Neural progenitor cell (in vitro differentiated cells): ENCODE measurements at regions not wholly inside any gene's neighbourhood (a gene's known extent, or its start where the extent isn't known, plus 50 kb on each side); places are given as distances from the start of the nearest gene placed in this dataset.
A peak's percentile ranks its signal among the peaks of the same experiment; 100 is the strongest.

Experiments used
- DNase-seq: peaks from one replicate; pipeline ENCODE4 v3.0.0-alpha.2; 2016; ENCODE audit warnings: low spot score
- H2AFZ ChIP-seq: fragments of 200-600 bp; sonication (generic); replicated peaks from 2 replicates; pipeline ENCODE4 v1.6.1; 2016; ENCODE audit warnings: antibody characterized with exemption
- H3F3A ChIP-seq: fragments of 200-600 bp; sonication (generic); 2 replicates; pipeline ENCODE4 v1.6.1; 2016; ENCODE audit warnings: antibody characterized with exemption, low read depth
- H3K27ac ChIP-seq: fragments of 200-600 bp; sonication (generic); 2 replicates; pipeline ENCODE4 v1.5.1; 2016; ENCODE audit warnings: mild to moderate bottlenecking
- H3K27me3 ChIP-seq: fragments of 200-600 bp; sonication (generic); 2 replicates; pipeline ENCODE4 v1.6.1; 2016; ENCODE audit warnings: mild to moderate bottlenecking, moderate library complexity
- H3K36me3 ChIP-seq: fragments of 200-600 bp; sonication (generic); 2 replicates; pipeline ENCODE4 v1.5.1; 2016
- H3K4me1 ChIP-seq: fragments of 200-600 bp; sonication (generic); 2 replicates; pipeline ENCODE4 v1.6.1; 2016; ENCODE audit warnings: mixed run types
- H3K4me2 ChIP-seq: fragments of 200-600 bp; sonication (generic); 2 replicates; pipeline ENCODE4 v1.6.1; 2016
- H3K4me3 ChIP-seq: fragments of 200-600 bp; sonication (generic); 2 replicates; pipeline ENCODE4 v1.5.1; 2016
- H3K79me2 ChIP-seq: fragments of 200-600 bp; sonication (generic); 2 replicates; pipeline ENCODE4 v1.6.1; 2016; ENCODE audit warnings: low read depth
- H3K9ac ChIP-seq: fragments of 200-600 bp; sonication (generic); 2 replicates; pipeline ENCODE4 v1.6.1; 2016
- H3K9me3 ChIP-seq: fragments of 200-600 bp; sonication (generic); 2 replicates; pipeline ENCODE4 v1.5.1; 2016; ENCODE audit warnings: low read depth
- H4K20me1 ChIP-seq: fragments of 200-600 bp; sonication (generic); 2 replicates; pipeline ENCODE4 v1.6.1; 2016; ENCODE audit warnings: low read depth
- H3K27ac Mint-ChIP-seq: 3 replicates; pipeline ENCODE4 v1.8.0; 2021; ENCODE audit warnings: mixed read lengths
- H3K27me3 Mint-ChIP-seq: 2 replicates; pipeline ENCODE4 v1.8.0; 2022; ENCODE audit warnings: low read depth, mild to moderate bottlenecking, inconsistent platforms, moderate library complexity, mixed read lengths; ENCODE audit not compliant: insufficient read depth
- H3K36me3 Mint-ChIP-seq: 3 replicates; pipeline ENCODE4 v1.8.0; 2021; ENCODE audit warnings: mixed read lengths
- H3K4me1 Mint-ChIP-seq: 3 replicates; pipeline ENCODE4 v1.8.0; 2021; ENCODE audit warnings: mixed read lengths
- H3K4me3 Mint-ChIP-seq: 3 replicates; pipeline ENCODE4 v1.8.0; 2021; ENCODE audit warnings: mild to moderate bottlenecking, moderate library complexity, mixed read lengths
- H3K9me3 Mint-ChIP-seq: 3 replicates; pipeline ENCODE4 v1.8.0; 2020; ENCODE audit warnings: mixed read lengths
- EZH2 ChIP-seq: fragments of 200-600 bp; sonication (generic); IDR thresholded peaks from 2 replicates; pipeline ENCODE4 v1.6.1; 2017; ENCODE audit warnings: antibody characterized with exemption, mild to moderate bottlenecking, moderate library complexity
- EZH2phosphoT487 ChIP-seq: fragments of 200-600 bp; sonication (generic); IDR thresholded peaks from 2 replicates; pipeline ENCODE4 v1.6.1; 2017; ENCODE audit warnings: antibody characterized with exemption
- TF ChIP-seq, protein P1 (sequence below): fragments of 200-600 bp; sonication (generic); IDR thresholded peaks from 2 replicates; pipeline ENCODE4 v1.5.1; 2017; ENCODE audit warnings: antibody characterized with exemption, mild to moderate bottlenecking

DNA sequence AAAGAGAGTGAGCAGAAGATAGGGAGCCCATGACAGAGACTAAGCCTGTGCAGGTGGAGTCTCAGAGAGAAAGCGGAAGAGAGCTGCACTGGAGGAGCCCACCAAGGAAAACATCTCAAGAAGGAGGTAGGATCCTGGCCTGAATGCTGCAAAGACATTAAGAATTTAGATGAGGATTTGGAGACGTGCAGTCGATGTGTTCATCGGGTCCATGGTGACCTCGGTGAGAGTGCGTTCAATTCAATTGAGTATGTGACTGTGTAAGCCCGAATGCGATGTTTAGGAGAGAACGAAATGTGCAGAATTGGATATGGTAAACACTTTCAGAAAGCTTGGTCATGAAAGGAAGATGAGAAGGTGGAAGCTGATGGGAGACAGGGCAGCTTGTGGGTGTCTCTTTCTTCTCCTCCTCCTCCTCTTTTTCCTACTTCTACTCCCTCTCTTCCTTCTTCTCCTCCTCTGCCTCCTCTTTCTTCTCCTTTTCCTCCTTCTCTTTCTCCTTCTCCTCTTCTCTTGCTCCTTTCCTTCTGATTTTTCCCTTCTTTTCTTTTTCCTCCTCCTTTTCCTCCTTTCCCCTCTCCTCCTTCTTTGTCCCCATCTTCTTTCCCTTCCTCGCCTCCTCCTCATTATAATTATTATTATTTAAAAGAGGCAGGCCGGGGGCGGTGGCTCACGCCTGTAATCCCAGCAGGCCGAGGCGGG is 276.0 kb downstream of the RPS24 start:
- Histone ChIP-seq H3K36me3 (no peaks in the 10 kb centered on the region), H3K79me2 (no peaks in the 10 kb centered on the region), H3K4me2 (no peak overlapping the region), H3K4me3 (no peak overlapping the region), H3K9ac (no peak overlapping the region), H3K4me1 (no peaks in the 10 kb centered on the region), H3F3A (no peaks in the 10 kb centered on the region), H3K27me3 (no peaks in the 10 kb centered on the region), H4K20me1 (no peaks in the 10 kb centered on the region), H3K9me3 (no peaks in the 10 kb centered on the region), H3K27ac (no peak overlapping the region), H2AFZ (no peak overlapping the region)
- Mint-ChIP-seq H3K36me3 (no peaks in the 10 kb centered on the region), H3K9me3 (peaks cover 5% of the 10 kb centered on the region), H3K27ac (no peak overlapping the region), H3K27me3 (peaks cover 13% of the 10 kb centered on the region), H3K4me1 (peaks cover 20% of the 10 kb centered on the region), H3K4me3 (no peak overlapping the region)
- TF ChIP-seq, protein P1, sequence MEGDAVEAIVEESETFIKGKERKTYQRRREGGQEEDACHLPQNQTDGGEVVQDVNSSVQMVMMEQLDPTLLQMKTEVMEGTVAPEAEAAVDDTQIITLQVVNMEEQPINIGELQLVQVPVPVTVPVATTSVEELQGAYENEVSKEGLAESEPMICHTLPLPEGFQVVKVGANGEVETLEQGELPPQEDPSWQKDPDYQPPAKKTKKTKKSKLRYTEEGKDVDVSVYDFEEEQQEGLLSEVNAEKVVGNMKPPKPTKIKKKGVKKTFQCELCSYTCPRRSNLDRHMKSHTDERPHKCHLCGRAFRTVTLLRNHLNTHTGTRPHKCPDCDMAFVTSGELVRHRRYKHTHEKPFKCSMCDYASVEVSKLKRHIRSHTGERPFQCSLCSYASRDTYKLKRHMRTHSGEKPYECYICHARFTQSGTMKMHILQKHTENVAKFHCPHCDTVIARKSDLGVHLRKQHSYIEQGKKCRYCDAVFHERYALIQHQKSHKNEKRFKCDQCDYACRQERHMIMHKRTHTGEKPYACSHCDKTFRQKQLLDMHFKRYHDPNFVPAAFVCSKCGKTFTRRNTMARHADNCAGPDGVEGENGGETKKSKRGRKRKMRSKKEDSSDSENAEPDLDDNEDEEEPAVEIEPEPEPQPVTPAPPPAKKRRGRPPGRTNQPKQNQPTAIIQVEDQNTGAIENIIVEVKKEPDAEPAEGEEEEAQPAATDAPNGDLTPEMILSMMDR, result no peak
- TF ChIP-seq EZH2, result no peak
- no peak for DNase-seq

DNA sequence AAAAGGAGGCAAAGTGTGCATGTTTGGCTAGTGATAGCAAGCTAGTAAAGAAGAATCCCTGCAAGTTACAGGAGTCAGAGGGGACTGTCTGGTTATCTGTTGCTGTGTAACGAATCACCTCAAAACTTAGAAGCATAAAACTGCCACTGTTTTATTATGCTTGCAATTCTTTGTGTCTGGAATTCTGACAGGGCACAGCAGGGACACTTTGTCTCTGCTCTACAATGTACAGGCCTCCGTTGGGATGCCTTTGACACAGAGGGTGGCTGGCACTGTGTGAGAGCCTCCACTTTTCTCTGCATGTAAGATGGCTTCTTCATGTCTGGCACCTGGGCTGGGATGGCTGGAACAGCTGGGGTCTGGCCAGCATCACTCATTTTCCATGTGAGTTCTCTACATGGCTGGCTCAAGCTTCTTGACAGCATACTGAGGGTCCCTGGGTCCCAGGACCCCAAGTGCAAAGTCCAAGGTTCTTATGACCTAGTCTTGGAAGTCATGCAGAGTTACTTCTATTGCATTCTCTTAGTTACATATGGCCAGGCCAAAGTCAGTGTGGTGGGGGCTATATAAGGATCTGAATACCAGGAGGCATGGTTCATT is 276.9 kb downstream of the RPS24 start:
- Mint-ChIP-seq H3K4me3 (no peak overlapping the region), H3K4me1 (peaks cover 20% of the 10 kb centered on the region), H3K36me3 (no peaks in the 10 kb centered on the region), H3K27me3 (peaks cover 15% of the 10 kb centered on the region), H3K27ac (peak overlapping the region; percentile 43), H3K9me3 (peaks cover 8% of the 10 kb centered on the region)
- Histone ChIP-seq H3K4me3 (no peak overlapping the region), H3K27me3 (no peaks in the 10 kb centered on the region), H3F3A (no peaks in the 10 kb centered on the region), H3K9ac (no peak overlapping the region), H3K79me2 (no peaks in the 10 kb centered on the region), H4K20me1 (no peaks in the 10 kb centered on the region), H2AFZ (no peak overlapping the region), H3K4me1 (no peaks in the 10 kb centered on the region), H3K27ac (no peak overlapping the region), H3K36me3 (no peaks in the 10 kb centered on the region), H3K9me3 (no peaks in the 10 kb centered on the region), H3K4me2 (no peak overlapping the region)
- DNase-seq, result no peak
- TF ChIP-seq EZH2 (no peak), EZH2phosphoT487 (no peak)
- TF ChIP-seq, protein P1, result no peak

DNA sequence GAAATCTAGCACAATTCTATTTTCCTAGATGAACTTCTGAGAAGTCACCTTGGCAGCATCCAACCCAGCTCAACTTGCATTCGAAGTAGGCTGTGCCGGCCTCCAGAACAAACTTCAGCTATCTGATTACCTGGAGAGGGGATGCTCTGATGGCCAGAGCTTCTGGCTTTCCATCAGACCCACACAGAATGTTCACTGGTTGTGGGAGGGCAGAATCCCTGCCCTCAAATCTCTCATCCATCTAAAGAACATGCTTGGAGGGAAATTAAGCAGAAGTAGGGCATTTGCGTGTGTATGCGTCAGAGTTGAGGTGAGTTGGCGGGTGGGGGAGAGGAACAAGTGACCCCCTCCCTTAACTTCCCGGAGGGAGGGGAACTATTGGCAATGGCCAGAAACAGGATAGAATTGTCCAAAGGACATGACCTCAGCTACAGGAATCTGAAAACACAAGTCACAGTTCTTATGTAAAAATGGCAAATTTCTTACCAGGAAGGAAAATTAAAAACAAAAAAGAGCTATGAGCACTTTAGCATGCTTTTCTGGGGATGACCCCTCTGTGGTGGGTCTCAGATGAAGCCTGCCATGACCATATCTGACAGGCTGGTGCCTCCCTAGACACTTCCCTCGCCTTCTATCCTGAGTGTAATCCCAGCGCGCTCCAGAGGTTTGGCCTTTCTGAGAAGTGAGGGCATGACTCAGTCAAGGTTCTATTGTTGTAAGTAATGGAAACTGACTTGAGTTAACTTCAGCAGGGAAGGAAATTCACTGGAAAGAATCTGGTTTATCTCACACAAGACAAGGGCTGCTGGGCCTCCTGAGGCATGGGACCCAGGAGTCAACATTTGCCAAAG is 278.8 kb downstream of the RPS24 start:
- Histone ChIP-seq H3K4me2 (no peak overlapping the region), H3F3A (no peaks in the 10 kb centered on the region), H3K4me1 (peaks cover 4% of the 10 kb centered on the region), H2AFZ (no peak overlapping the region), H4K20me1 (no peaks in the 10 kb centered on the region), H3K27me3 (no peaks in the 10 kb centered on the region), H3K4me3 (no peak overlapping the region), H3K27ac (no peak overlapping the region), H3K9ac (no peak overlapping the region), H3K36me3 (no peaks in the 10 kb centered on the region), H3K9me3 (no peaks in the 10 kb centered on the region), H3K79me2 (no peaks in the 10 kb centered on the region)
- DNase-seq, result no peak
- Mint-ChIP-seq H3K4me3 (no peak overlapping the region), H3K36me3 (no peaks in the 10 kb centered on the region), H3K27me3 (peaks cover 16% of the 10 kb centered on the region), H3K9me3 (peaks cover 8% of the 10 kb centered on the region), H3K4me1 (peaks cover 28% of the 10 kb centered on the region), H3K27ac (no peak overlapping the region)
- TF ChIP-seq, protein P1, result no peak
- no peak for TF ChIP-seq EZH2
- TF ChIP-seq EZH2phosphoT487, result no peak
